SK-N-SH (cell line): ENCODE measurements at regions not wholly inside any gene's neighbourhood (a gene's known extent, or its start where the extent isn't known, plus 50 kb on each side); places are given as distances from the start of the nearest gene placed in this dataset.

Experiments used
- CTCF ChIA-PET: fragments of 300-600, 350-600 bp; formaldehyde crosslinking; extraction: SDS; loops from one replicate; lab custom pipeline; 2021; lab: Yijun Ruan, JAX
- POLR2A ChIA-PET: fragments of 350-600 bp; sonication (Branson Sonifier 250); formaldehyde crosslinking; extraction: SDS; loops from one replicate; lab custom pipeline; 2020; ENCODE audit warnings: antibody characterized with exemption, inconsistent platforms; lab: Yijun Ruan, JAX
- DNase-seq: peaks from one replicate; pipeline ENCODE4 v3.0.0; 2012
- H2AFZ ChIP-seq: fragments of 200-600 bp; sonication (generic); 2 replicates; pipeline ENCODE4 v1.8.1; 2016; ENCODE audit warnings: antibody characterized with exemption, mild to moderate bottlenecking, low read depth
- H3F3A ChIP-seq: fragments of 200-600 bp; sonication (generic); replicated peaks from 2 replicates; pipeline ENCODE3; 2016; ENCODE audit warnings: antibody characterized with exemption, mild to moderate bottlenecking; ENCODE audit not compliant: insufficient read depth
- H3K27ac ChIP-seq, 2 experiments: fragments of 200-500 bp in 1 of 2; fragments of 200-600 bp in 1 of 2; sonication (Bioruptor generic) in 1 of 2; sonication (generic), shearing (Covaris generic) in 1 of 2; 2 replicates each; pipeline versions ENCODE4 v1.5.1 to v1.6.1; 2014 to 2016; ENCODE audit warnings: low read depth in 2 of 2, inconsistent platforms in 1 of 2, low read length in 1 of 2, mild to moderate bottlenecking in 1 of 2, mixed read lengths in 1 of 2
- H3K27me3 ChIP-seq: fragments of 200-600 bp; sonication (generic), shearing (Covaris generic); 2 replicates; pipeline ENCODE4 v1.6.1; 2016; ENCODE audit warnings: mixed run types; ENCODE audit not compliant: insufficient read depth
- H3K36me3 ChIP-seq, 2 experiments: fragments of 200-500 bp in 1 of 2; fragments of 200-600 bp in 1 of 2; sonication (Bioruptor generic) in 1 of 2; sonication (generic) in 1 of 2; replicated peaks in 1 of 2; 2 replicates each; pipeline versions ENCODE3 to v1.5.1; 2014 to 2016; ENCODE audit warnings: low read length in 1 of 2, mild to moderate bottlenecking in 1 of 2; ENCODE audit not compliant: insufficient read depth in 2 of 2, control insufficient read depth in 1 of 2
- H3K4me1 ChIP-seq, 2 experiments: fragments of 200-500 bp in 1 of 2; fragments of 200-600 bp in 1 of 2; sonication (Bioruptor generic) in 1 of 2; sonication (generic), shearing (Covaris generic) in 1 of 2; 2 replicates each; pipeline versions ENCODE4 v1.5.1 to v1.6.1; 2014 to 2016; ENCODE audit warnings: low read depth in 1 of 2, low read length in 1 of 2, mixed run types in 1 of 2; ENCODE audit not compliant: insufficient read depth in 2 of 2, control insufficient read depth in 1 of 2
- H3K4me2 ChIP-seq: fragments of 200-600 bp; sonication (generic), shearing (Covaris generic); 2 replicates; pipeline ENCODE4 v1.6.1; 2017; ENCODE audit warnings: mixed run types
- H3K4me3 ChIP-seq, 2 experiments: fragments of 200-500 bp in 1 of 2; fragments of 200-600 bp in 1 of 2; sonication (Bioruptor generic) in 1 of 2; sonication (generic), shearing (Covaris generic) in 1 of 2; 2 replicates each; pipeline versions ENCODE4 v1.5.1 to v1.8.1; 2014 to 2016; ENCODE audit warnings: low read depth in 2 of 2, inconsistent platforms in 1 of 2, low read length in 1 of 2, mild to moderate bottlenecking in 1 of 2, mixed read lengths in 1 of 2, moderate library complexity in 1 of 2
- H3K79me2 ChIP-seq: fragments of 200-600 bp; sonication (generic); 2 replicates; pipeline ENCODE4 v1.8.1; 2017; ENCODE audit warnings: mild to moderate bottlenecking; ENCODE audit not compliant: insufficient read depth
- H3K9ac ChIP-seq: fragments of 200-600 bp; sonication (generic); 2 replicates; pipeline ENCODE4 v1.6.1; 2017; ENCODE audit warnings: mixed run types
- H3K9me2 ChIP-seq: fragments of 200-600 bp; sonication (generic); 2 replicates; pipeline ENCODE4 v1.6.1; 2017; ENCODE audit warnings: mixed run types
- H3K9me3 ChIP-seq: fragments of 200-600 bp; sonication (generic); 2 replicates; pipeline ENCODE4 v1.6.1; 2017; ENCODE audit warnings: mixed run types, mild to moderate bottlenecking, moderate library complexity
- H4K20me1 ChIP-seq: fragments of 200-600 bp; sonication (generic); 2 replicates; pipeline ENCODE4 v1.6.1; 2017; ENCODE audit warnings: mild to moderate bottlenecking, mixed run types; ENCODE audit not compliant: insufficient read depth
- CTCF ChIP-seq: fragments of 200-600 bp; sonication (generic); IDR thresholded peaks from 2 replicates; pipeline ENCODE4 v1.6.1; 2017; ENCODE audit warnings: antibody characterized with exemption, mild to moderate bottlenecking, moderate library complexity
- EP300 ChIP-seq, 2 experiments: IDR thresholded peaks; 2 replicates each; pipeline versions ENCODE4 v1.4.0 to v1.6.1; 2012; ENCODE audit warnings: borderline replicate concordance in 1 of 2, low read depth in 1 of 2, low read length in 1 of 2
- EZH2phosphoT487 ChIP-seq: fragments of 200-600 bp; sonication (generic); IDR thresholded peaks from 2 replicates; pipeline ENCODE4 v1.6.1; 2017; ENCODE audit warnings: low read depth, mixed run types, mild to moderate bottlenecking, antibody characterized with exemption, moderate library complexity, borderline replicate concordance
- FOSL2 ChIP-seq: IDR thresholded peaks from 2 replicates; pipeline ENCODE4 v1.4.0; 2012; ENCODE audit warnings: low read depth, mild to moderate bottlenecking, moderate library complexity, borderline replicate concordance
- FOXJ3 ChIP-seq: sonication (generic); formaldehyde crosslinking; IDR thresholded peaks from 2 replicates; pipeline ENCODE4 v1.5.1; 2020; ENCODE audit warnings: mild to moderate bottlenecking, missing genetic modification reagents
- GATA2 ChIP-seq: sonication (generic); formaldehyde crosslinking; IDR thresholded peaks from 2 replicates; pipeline ENCODE4 v1.5.0; 2020; ENCODE audit warnings: mild to moderate bottlenecking, missing genetic modification reagents
- MXI1 ChIP-seq: IDR thresholded peaks from 2 replicates; pipeline ENCODE4 v1.6.1; 2012; ENCODE audit warnings: mild to moderate bottlenecking, low read depth, low read length, improper control_type of control experiment
- NRF1 ChIP-seq: IDR thresholded peaks from 2 replicates; pipeline ENCODE4 v1.6.1; 2012; ENCODE audit warnings: low read depth, mild to moderate bottlenecking, low read length
- PBX3 ChIP-seq: IDR thresholded peaks from 2 replicates; pipeline ENCODE4; 2012
- POLR2AphosphoS5 ChIP-seq: IDR thresholded peaks from 2 replicates; pipeline ENCODE4 v1.6.1; 2012; ENCODE audit warnings: low read depth, low read length
- SMC3 ChIP-seq: IDR thresholded peaks from 2 replicates; pipeline ENCODE4 v1.6.1; 2012; ENCODE audit warnings: low read depth, low read length, improper control_type of control experiment
- USF2 ChIP-seq: fragments of 150-350 bp; IDR thresholded peaks from 2 replicates; pipeline ENCODE4 v1.6.1; 2017; ENCODE audit warnings: antibody characterized with exemption, low read length, low read depth, borderline replicate concordance
- YY1 ChIP-seq: IDR thresholded peaks from 2 replicates; pipeline ENCODE4 v1.4.0; 2012; ENCODE audit warnings: low read depth, mild to moderate bottlenecking
- WGBS: methylation state at CpG from one replicate; pipeline ENCODE4 v1.1.6; 2017; ENCODE audit warnings: low lambda C conversion rate; 5-methylcytosine and 5-hydroxymethylcytosine counted together

GRCh38 chr15:31465083-31465955 is 138.7 kb downstream of the KLF13 start:
- 34% methylated on average over 7 of the region's 10 CpGs for WGBS
- peaks cover 5% of the 10 kb centered on the region; the same call in 1 of the 2 replicates for H3K27me3 ChIP-seq
- DNase-seq: no peak
- H3K9me2 ChIP-seq: no peaks in the 10 kb centered on the region
- H3K4me1 ChIP-seq: no peaks in the 10 kb centered on the region
- no peaks in the 10 kb centered on the region for H3K79me2 ChIP-seq
- no peaks in the 10 kb centered on the region for H3K9me3 ChIP-seq
- no peak overlapping the region for H3K9ac ChIP-seq
- no peaks in the 10 kb centered on the region for H3F3A ChIP-seq
- H2AFZ ChIP-seq: no peak overlapping the region
- H3K27ac ChIP-seq: no peak overlapping the region
- ChIA-PET CTCF (interaction anchor here (0.9 to 4.0 kb wide), 7 partner anchors 14 to 606 kb away, joined by 3 to 15 read pairs (median 3); no protein-coding TSS in a partner anchor), POLR2A (no interaction called here)
- TF ChIP-seq SMC3 (no peak), POLR2AphosphoS5 (no peak), GATA2 (CRISPR knock-in tag) (no peak), EP300 (IDR thresholded peaks at IDR 0.05; ENCODE audit: borderline replicate concordance in 1 of 2, low read depth in 1 of 2, low read length in 1 of 2) (no peak), MXI1 (no peak), YY1 (no peak), NRF1 (no peak), FOSL2 (no peak), EZH2phosphoT487 (no peak), CTCF (no peak), FOXJ3 (no peak), USF2 (no peak), PBX3 (no peak)
- no peak overlapping the region for H3K4me3 ChIP-seq
- no peaks in the 10 kb centered on the region for H4K20me1 ChIP-seq
- H3K36me3 ChIP-seq: no peaks in the 10 kb centered on the region
- no peak overlapping the region for H3K4me2 ChIP-seq
